ENCODE measurements at regions not wholly inside any gene's neighbourhood (a gene's known extent, or its start where the extent isn't known, plus 50 kb on each side); places are given as distances from the start of the nearest gene placed in this dataset.

- peaks cover 5% of the 10 kb centered on the region; the same call in 1 of the 3 replicates for H3K9me3 ChIP-seq
- CTCF ChIA-PET = no interaction called here
- DNase-seq (ENCODE audit: low read depth in 1 of 2, low spot score in 1 of 2) = no peak
- FAIRE-seq = no peak
- 34% methylated on average over 2 of the region's 2 CpGs for WGBS (ENCODE audit: missing lambda C conversion rate)
- no peak overlapping the region for H3K27ac ChIP-seq
- no peak overlapping the region for H3K4me3 ChIP-seq
- ATAC-seq = no peak
- POLR2A ChIA-PET = no interaction called here
- no peak for TF ChIP-seq RCOR1 (IDR thresholded peaks at IDR 0.05; ENCODE audit: low read depth, low read length)
- no peak for TF ChIP-seq HOXB5 (CRISPR knock-in tag; IDR thresholded peaks at IDR 0.05)
- TF ChIP-seq EHMT2 (IDR thresholded peaks at IDR 0.05; ENCODE audit: low read depth) = no peak
- no peak for TF ChIP-seq RARB (CRISPR knock-in tag; IDR thresholded peaks at IDR 0.05)
- TF ChIP-seq FOSL2 (IDR thresholded peaks at IDR 0.05) = no peak
- TF ChIP-seq FOSL2 (CRISPR knock-in tag; IDR thresholded peaks at IDR 0.05) = no peak
- no peak for TF ChIP-seq HEYL (CRISPR knock-in tag; IDR thresholded peaks at IDR 0.05)
- no peak for TF ChIP-seq JUNB (IDR thresholded peaks at IDR 0.05)
- no peak for TF ChIP-seq MAX (IDR thresholded peaks at IDR 0.05)
- TF ChIP-seq NFE2L2 (conservative IDR thresholded peaks at IDR 0.05; ENCODE audit: low read length) = no peak
- no peak for TF ChIP-seq HOXB13 (CRISPR knock-in tag; IDR thresholded peaks at IDR 0.05; ENCODE audit: low read depth)
- no peak for TF ChIP-seq KDM5A (IDR thresholded peaks at IDR 0.05)
- no peak for TF ChIP-seq KDM1A (IDR thresholded peaks at IDR 0.05; ENCODE audit: low read depth)
- no peak for TF ChIP-seq HMGXB4 (CRISPR knock-in tag; IDR thresholded peaks at IDR 0.05; ENCODE audit: borderline replicate concordance)
- no peak for TF ChIP-seq ZSCAN20 (CRISPR knock-in tag; IDR thresholded peaks at IDR 0.05)
- TF ChIP-seq RNF2 (IDR thresholded peaks at IDR 0.05; ENCODE audit: borderline replicate concordance, low read depth) = no peak
- no peak for TF ChIP-seq CHD4 (IDR thresholded peaks at IDR 0.05; ENCODE audit: borderline replicate concordance)
- TF ChIP-seq EHF (CRISPR knock-in tag; IDR thresholded peaks at IDR 0.05) = no peak
- TF ChIP-seq CBX8 (IDR thresholded peaks at IDR 0.05) = no peak
- H3K4me2 ChIP-seq = no peak overlapping the region
- no peaks in the 10 kb centered on the region for H3K4me1 ChIP-seq
Measured at GRCh38 chr5:3060283-3060682, 308.8 kb upstream of the IRX2 start.

GRCh38 chr5:3059488-3059887 is 308.0 kb upstream of the IRX2 start:
- no peak overlapping the region for H3K4me2 ChIP-seq
- TF ChIP-seq KDM1A (IDR thresholded peaks at IDR 0.05; ENCODE audit: low read depth) = no peak
- no peak for TF ChIP-seq MAFK (IDR thresholded peaks at IDR 0.05; ENCODE audit: partially characterized antibody)
- TF ChIP-seq MYC (IDR thresholded peaks at IDR 0.05; ENCODE audit: borderline replicate concordance, low read length) = no peak
- no peak for TF ChIP-seq RARB (CRISPR knock-in tag; IDR thresholded peaks at IDR 0.05)
- no peak for TF ChIP-seq RNF2 (IDR thresholded peaks at IDR 0.05; ENCODE audit: borderline replicate concordance, low read depth)
- no peak for TF ChIP-seq ZFP36 (IDR thresholded peaks at IDR 0.05; ENCODE audit: borderline replicate concordance, partially characterized antibody)
- no peak for TF ChIP-seq CHD2 (IDR thresholded peaks at IDR 0.05; ENCODE audit: low read length, partially characterized antibody)
- TF ChIP-seq ZNF302 (CRISPR knock-in tag; IDR thresholded peaks at IDR 0.05) = no peak
- TF ChIP-seq BHLHE40 (IDR thresholded peaks at IDR 0.05; ENCODE audit: low read depth, low read length) = no peak
- no peak for TF ChIP-seq NFE2L2 (conservative IDR thresholded peaks at IDR 0.05; ENCODE audit: low read length)
- no peak for TF ChIP-seq NPAS2 (CRISPR knock-in tag; IDR thresholded peaks at IDR 0.05; ENCODE audit: borderline replicate concordance)
- no peak for TF ChIP-seq POLR2AphosphoS2 (conservative IDR thresholded peaks at IDR 0.05; ENCODE audit: low read length)
- TF ChIP-seq REST (IDR thresholded peaks at IDR 0.05) = no peak
- TF ChIP-seq JUN (IDR thresholded peaks at IDR 0.05) = no peak
- TF ChIP-seq POLR2A (IDR thresholded peaks at IDR 0.05; ENCODE audit: low read length) = no peak
- no peak for TF ChIP-seq ATOH8 (CRISPR knock-in tag; IDR thresholded peaks at IDR 0.05; ENCODE audit: low read depth)
- ATAC-seq = no peak
- no peaks in the 10 kb centered on the region for H3K4me1 ChIP-seq
- WGBS (ENCODE audit: missing lambda C conversion rate) = 26% methylated on average over 9 of the region's 9 CpGs
- H3K9me3 ChIP-seq = peaks cover 5% of the 10 kb centered on the region; the same call in 1 of the 3 replicates
- FAIRE-seq = no peak
- no peak overlapping the region for H3K4me3 ChIP-seq
- POLR2A ChIA-PET = no interaction called here
- DNase-seq (ENCODE audit: low read depth in 1 of 2, low spot score in 1 of 2) = no peak
- H3K27ac ChIP-seq = no peak overlapping the region
- CTCF ChIA-PET = no interaction called here

Data from A549 (cell line).